ENCODE measurements at regions not wholly inside any gene's neighbourhood (a gene's known extent, or its start where the extent isn't known, plus 50 kb on each side); places are given as distances from the start of the nearest gene placed in this dataset.

GRCh38 chr1:30406996-30407864 is 316.2 kb downstream of the MATN1 start:
- ATAC-seq: no peak

GRCh38 chr1:30405631-30406212 is 317.7 kb downstream of the MATN1 start:
- ATAC-seq: no peak
- TF ChIP-seq ZNF565 (CRISPR knock-in tag; conservative IDR thresholded peaks at IDR 0.05; ENCODE audit: low read depth): no peak
- TF ChIP-seq OSR1 (CRISPR knock-in tag; IDR thresholded peaks at IDR 0.05): no peak
- no peak for TF ChIP-seq CSRNP3 (CRISPR knock-in tag; IDR thresholded peaks at IDR 0.05)
- TF ChIP-seq ISL1 (CRISPR knock-in tag; IDR thresholded peaks at IDR 0.05): no peak

More at GRCh38 chr1:30406996-30407864, 316.2 kb downstream of the MATN1 start:
- TF ChIP-seq ESRRG (CRISPR knock-in tag; IDR thresholded peaks at IDR 0.05): no peak
- TF ChIP-seq CSDC2 (CRISPR knock-in tag; IDR thresholded peaks at IDR 0.05): no peak
- TF ChIP-seq ZFP30 (CRISPR knock-in tag; IDR thresholded peaks at IDR 0.05): no peak
- no peak for TF ChIP-seq SNAI2 (CRISPR knock-in tag; IDR thresholded peaks at IDR 0.05)
- no peak for TF ChIP-seq POU6F1 (CRISPR knock-in tag; IDR thresholded peaks at IDR 0.05; ENCODE audit: borderline replicate concordance, low read depth)
- no peak for TF ChIP-seq PATZ1 (CRISPR knock-in tag; IDR thresholded peaks at IDR 0.05; ENCODE audit: borderline replicate concordance)
- TF ChIP-seq TSHZ2 (CRISPR knock-in tag; IDR thresholded peaks at IDR 0.05): no peak
- no peak for TF ChIP-seq OSR1 (CRISPR knock-in tag; IDR thresholded peaks at IDR 0.05)
- TF ChIP-seq CREB5 (CRISPR knock-in tag; IDR thresholded peaks at IDR 0.05; ENCODE audit: low read depth): no peak
- TF ChIP-seq CSRNP3 (CRISPR knock-in tag; IDR thresholded peaks at IDR 0.05): no peak
- no peak for TF ChIP-seq ZFP3 (CRISPR knock-in tag; IDR thresholded peaks at IDR 0.05)
- no peak for TF ChIP-seq ISL1 (CRISPR knock-in tag; IDR thresholded peaks at IDR 0.05)
- TF ChIP-seq BACH2 (CRISPR knock-in tag; IDR thresholded peaks at IDR 0.05; ENCODE audit: borderline replicate concordance): no peak

- no peak for ATAC-seq
- TF ChIP-seq POU6F1 (CRISPR knock-in tag; IDR thresholded peaks at IDR 0.05; ENCODE audit: borderline replicate concordance, low read depth) (no peak), OSR1 (CRISPR knock-in tag; IDR thresholded peaks at IDR 0.05) (no peak), ZNF565 (CRISPR knock-in tag; conservative IDR thresholded peaks at IDR 0.05; ENCODE audit: low read depth) (no peak), ISL1 (CRISPR knock-in tag; IDR thresholded peaks at IDR 0.05) (no peak), SNAI2 (CRISPR knock-in tag; IDR thresholded peaks at IDR 0.05) (no peak), ZC3H10 (CRISPR knock-in tag; IDR thresholded peaks at IDR 0.05) (no peak), ESRRG (CRISPR knock-in tag; IDR thresholded peaks at IDR 0.05) (no peak), GLIS3 (CRISPR knock-in tag; IDR thresholded peaks at IDR 0.05) (no peak), TCF4 (CRISPR knock-in tag; IDR thresholded peaks at IDR 0.05; ENCODE audit: borderline replicate concordance) (no peak), RARB (CRISPR knock-in tag; IDR thresholded peaks at IDR 0.05) (no peak), PATZ1 (CRISPR knock-in tag; IDR thresholded peaks at IDR 0.05; ENCODE audit: borderline replicate concordance) (no peak), ZFP30 (CRISPR knock-in tag; IDR thresholded peaks at IDR 0.05) (no peak), BACH2 (CRISPR knock-in tag; IDR thresholded peaks at IDR 0.05; ENCODE audit: borderline replicate concordance) (no peak)
Measured at GRCh38 chr1:30405081-30405480, 318.3 kb downstream of the MATN1 start.
